ENCODE measurements at regions not wholly inside any gene's neighbourhood (a gene's known extent, or its start where the extent isn't known, plus 50 kb on each side); places are given as distances from the start of the nearest gene placed in this dataset.

- TF ChIP-seq POLR2A (IDR thresholded peaks at IDR 0.05; ENCODE audit: low read length) (no peak), GATA1 (IDR thresholded peaks at IDR 0.05; ENCODE audit: low read depth, low read length) (no peak)
These were observed 509.0 kb upstream of the LARGE1 start for GRCh38 chr22:34429314-34429713.

Measured in erythroblast (primary cell).